ENCODE measurements at regions not wholly inside any gene's neighbourhood (a gene's known extent, or its start where the extent isn't known, plus 50 kb on each side); places are given as distances from the start of the nearest gene placed in this dataset.

GRCh38 chr1:56377431-56377830 is 201.9 kb downstream of the PLPP3 start:
- TF ChIP-seq POLR2A (IDR thresholded peaks at IDR 0.05) (no peak), CTCF (IDR thresholded peaks at IDR 0.05) (no peak)
